ENCODE measurements at regions not wholly inside any gene's neighbourhood (a gene's known extent, or its start where the extent isn't known, plus 50 kb on each side); places are given as distances from the start of the nearest gene placed in this dataset.

DNA sequence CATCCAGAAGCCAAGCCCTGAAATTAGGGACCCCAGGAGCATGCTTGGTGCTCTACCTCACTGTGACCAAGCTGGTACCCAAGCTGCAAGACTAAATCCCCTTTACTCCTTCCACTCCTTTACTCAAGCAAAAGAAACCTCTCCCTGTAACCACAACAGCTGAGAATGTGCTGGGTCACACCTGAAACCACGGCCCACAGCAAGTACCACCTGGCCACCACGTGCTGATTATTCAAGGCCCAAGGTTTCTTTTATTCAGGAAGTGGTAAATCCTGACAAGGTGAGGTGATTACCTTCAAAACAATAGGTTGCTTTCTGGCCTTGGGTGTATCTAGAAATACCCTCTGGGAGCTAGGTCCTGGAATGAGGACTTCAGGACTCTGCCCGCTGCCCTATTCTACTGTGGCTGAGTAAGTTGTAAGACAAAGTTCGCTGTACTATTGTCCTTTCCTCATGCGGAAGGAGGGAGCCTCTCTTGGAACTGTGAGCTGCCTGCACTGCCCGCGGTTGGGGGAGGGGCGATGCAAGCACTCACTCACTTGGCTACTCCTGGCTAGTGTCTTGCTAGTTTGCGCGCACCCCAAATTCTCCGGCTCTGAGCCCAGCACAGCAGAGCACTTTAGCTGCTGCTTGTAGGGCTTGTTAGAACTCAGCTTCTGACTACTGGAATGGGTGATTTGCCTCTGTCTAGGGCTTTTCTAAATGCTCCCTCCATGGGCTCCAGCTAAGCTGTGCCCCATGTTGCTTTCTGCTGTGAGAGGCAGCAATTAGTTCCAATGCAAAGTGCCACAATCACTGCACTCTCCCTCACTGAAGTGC, 487.1 kb upstream of the CNTN3 start:
- no peak for TF ChIP-seq POLR2A (IDR thresholded peaks at IDR 0.05; ENCODE audit: low read depth)
- TF ChIP-seq, protein P1, sequence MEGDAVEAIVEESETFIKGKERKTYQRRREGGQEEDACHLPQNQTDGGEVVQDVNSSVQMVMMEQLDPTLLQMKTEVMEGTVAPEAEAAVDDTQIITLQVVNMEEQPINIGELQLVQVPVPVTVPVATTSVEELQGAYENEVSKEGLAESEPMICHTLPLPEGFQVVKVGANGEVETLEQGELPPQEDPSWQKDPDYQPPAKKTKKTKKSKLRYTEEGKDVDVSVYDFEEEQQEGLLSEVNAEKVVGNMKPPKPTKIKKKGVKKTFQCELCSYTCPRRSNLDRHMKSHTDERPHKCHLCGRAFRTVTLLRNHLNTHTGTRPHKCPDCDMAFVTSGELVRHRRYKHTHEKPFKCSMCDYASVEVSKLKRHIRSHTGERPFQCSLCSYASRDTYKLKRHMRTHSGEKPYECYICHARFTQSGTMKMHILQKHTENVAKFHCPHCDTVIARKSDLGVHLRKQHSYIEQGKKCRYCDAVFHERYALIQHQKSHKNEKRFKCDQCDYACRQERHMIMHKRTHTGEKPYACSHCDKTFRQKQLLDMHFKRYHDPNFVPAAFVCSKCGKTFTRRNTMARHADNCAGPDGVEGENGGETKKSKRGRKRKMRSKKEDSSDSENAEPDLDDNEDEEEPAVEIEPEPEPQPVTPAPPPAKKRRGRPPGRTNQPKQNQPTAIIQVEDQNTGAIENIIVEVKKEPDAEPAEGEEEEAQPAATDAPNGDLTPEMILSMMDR (IDR thresholded peaks at IDR 0.05) = no peak
- TF ChIP-seq EP300 (IDR thresholded peaks at IDR 0.05) = no peak
- no peak for TF ChIP-seq POLR2AphosphoS5 (IDR thresholded peaks at IDR 0.05)

All from esophagus muscularis mucosa (tissue), 4 donors.